ENCODE measurements at regions not wholly inside any gene's neighbourhood (a gene's known extent, or its start where the extent isn't known, plus 50 kb on each side); places are given as distances from the start of the nearest gene placed in this dataset.

DNA sequence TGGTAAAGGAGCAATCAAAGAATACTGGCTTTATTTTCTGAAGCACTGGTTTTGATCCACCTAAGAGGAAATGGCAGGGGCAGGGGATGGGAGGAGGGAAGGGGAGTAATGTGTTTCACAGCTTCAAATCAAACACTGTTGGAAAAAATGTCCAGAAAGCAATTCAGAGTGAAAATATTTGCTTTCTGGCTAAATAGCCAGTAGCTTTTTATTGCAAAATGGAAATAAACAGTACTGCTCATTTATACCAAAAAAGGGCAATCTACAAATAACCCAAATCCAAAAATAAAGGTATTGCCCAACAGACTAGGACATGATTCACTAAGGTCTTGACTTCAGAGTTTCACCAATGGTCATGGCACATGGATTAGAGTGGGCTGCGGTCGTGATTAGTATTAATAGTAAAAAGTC, 279.3 kb upstream of the THBS1 start:
- TF ChIP-seq NFATC4 (CRISPR knock-in tag; IDR thresholded peaks at IDR 0.05) (no peak), SMAD3 (CRISPR knock-in tag; IDR thresholded peaks at IDR 0.05; ENCODE audit: borderline replicate concordance) (no peak), NR1H2 (CRISPR knock-in tag; IDR thresholded peaks at IDR 0.05) (no peak), SOX15 (CRISPR knock-in tag; IDR thresholded peaks at IDR 0.05) (no peak), ZNF232 (CRISPR knock-in tag; IDR thresholded peaks at IDR 0.05) (no peak), NR3C1 (CRISPR knock-in tag; conservative IDR thresholded peaks at IDR 0.05; ENCODE audit: low read depth) (no peak), MYBL2 (CRISPR knock-in tag; IDR thresholded peaks at IDR 0.05) (no peak), HMGA2 (CRISPR knock-in tag; IDR thresholded peaks at IDR 0.05) (no peak), CREB1 (CRISPR knock-in tag; IDR thresholded peaks at IDR 0.05) (no peak), OVOL2 (CRISPR knock-in tag; IDR thresholded peaks at IDR 0.05; ENCODE audit: borderline replicate concordance) (no peak), NFE2L1 (CRISPR knock-in tag; IDR thresholded peaks at IDR 0.05) (no peak), ZNF416 (CRISPR knock-in tag; IDR thresholded peaks at IDR 0.05) (no peak), ZNF121 (CRISPR knock-in tag; IDR thresholded peaks at IDR 0.05) (no peak), SP1 (CRISPR knock-in tag; conservative IDR thresholded peaks at IDR 0.05) (no peak), CREM (CRISPR knock-in tag; IDR thresholded peaks at IDR 0.05) (no peak), CBFB (CRISPR knock-in tag; IDR thresholded peaks at IDR 0.05; ENCODE audit: low read depth) (no peak), TCF7 (CRISPR knock-in tag; IDR thresholded peaks at IDR 0.05; ENCODE audit: low read depth) (no peak), TP53 (CRISPR knock-in tag; IDR thresholded peaks at IDR 0.05) (no peak)
- TF ChIP-seq, protein P1, sequence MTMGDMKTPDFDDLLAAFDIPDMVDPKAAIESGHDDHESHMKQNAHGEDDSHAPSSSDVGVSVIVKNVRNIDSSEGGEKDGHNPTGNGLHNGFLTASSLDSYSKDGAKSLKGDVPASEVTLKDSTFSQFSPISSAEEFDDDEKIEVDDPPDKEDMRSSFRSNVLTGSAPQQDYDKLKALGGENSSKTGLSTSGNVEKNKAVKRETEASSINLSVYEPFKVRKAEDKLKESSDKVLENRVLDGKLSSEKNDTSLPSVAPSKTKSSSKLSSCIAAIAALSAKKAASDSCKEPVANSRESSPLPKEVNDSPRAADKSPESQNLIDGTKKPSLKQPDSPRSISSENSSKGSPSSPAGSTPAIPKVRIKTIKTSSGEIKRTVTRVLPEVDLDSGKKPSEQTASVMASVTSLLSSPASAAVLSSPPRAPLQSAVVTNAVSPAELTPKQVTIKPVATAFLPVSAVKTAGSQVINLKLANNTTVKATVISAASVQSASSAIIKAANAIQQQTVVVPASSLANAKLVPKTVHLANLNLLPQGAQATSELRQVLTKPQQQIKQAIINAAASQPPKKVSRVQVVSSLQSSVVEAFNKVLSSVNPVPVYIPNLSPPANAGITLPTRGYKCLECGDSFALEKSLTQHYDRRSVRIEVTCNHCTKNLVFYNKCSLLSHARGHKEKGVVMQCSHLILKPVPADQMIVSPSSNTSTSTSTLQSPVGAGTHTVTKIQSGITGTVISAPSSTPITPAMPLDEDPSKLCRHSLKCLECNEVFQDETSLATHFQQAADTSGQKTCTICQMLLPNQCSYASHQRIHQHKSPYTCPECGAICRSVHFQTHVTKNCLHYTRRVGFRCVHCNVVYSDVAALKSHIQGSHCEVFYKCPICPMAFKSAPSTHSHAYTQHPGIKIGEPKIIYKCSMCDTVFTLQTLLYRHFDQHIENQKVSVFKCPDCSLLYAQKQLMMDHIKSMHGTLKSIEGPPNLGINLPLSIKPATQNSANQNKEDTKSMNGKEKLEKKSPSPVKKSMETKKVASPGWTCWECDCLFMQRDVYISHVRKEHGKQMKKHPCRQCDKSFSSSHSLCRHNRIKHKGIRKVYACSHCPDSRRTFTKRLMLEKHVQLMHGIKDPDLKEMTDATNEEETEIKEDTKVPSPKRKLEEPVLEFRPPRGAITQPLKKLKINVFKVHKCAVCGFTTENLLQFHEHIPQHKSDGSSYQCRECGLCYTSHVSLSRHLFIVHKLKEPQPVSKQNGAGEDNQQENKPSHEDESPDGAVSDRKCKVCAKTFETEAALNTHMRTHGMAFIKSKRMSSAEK (CRISPR knock-in tag; IDR thresholded peaks at IDR 0.05; ENCODE audit: borderline replicate concordance) = no peak
- Mint-ChIP-seq H3K27me3 (ENCODE audit: low read depth) (no peaks in the 10 kb centered on the region), H3K4me1 (peaks cover 2% of the 10 kb centered on the region; the same call in 1 of the 2 replicates), H3K36me3 (no peaks in the 10 kb centered on the region), H3K27ac (no peak overlapping the region), H3K4me3 (no peak overlapping the region), H3K9me3 (peaks cover under 1% of the 10 kb centered on the region)
- DNase-seq (ENCODE audit: low spot score) (no peak), ATAC-seq (no peak)
- CTCF ChIA-PET = no interaction called here
- POLR2A ChIA-PET = no interaction called here

DNA sequence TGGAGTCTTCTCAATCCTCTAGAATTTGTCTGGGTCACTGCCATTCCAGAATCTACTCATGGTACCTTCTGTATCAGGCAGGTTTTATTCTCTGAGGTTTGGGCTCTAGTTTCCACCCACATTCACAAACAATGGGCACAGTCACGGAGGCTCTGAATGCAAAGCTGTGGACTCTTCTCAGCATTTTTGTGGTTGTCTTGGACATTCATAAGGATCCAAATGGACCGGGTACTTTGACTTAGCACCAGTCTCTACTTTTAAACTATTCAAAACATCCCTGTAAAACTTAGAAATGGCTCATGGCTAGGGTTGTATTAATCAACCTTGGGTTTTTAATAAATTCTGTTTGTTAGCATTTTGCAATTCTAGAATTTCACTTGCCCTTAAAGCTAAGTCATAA, 277.9 kb upstream of the THBS1 start:
- no peak overlapping the region for H3K27ac Mint-ChIP-seq
- CTCF ChIA-PET = interaction anchor here (1.6 kb wide), 1 partner anchor 278 kb away, joined by 3 read pairs; the partner anchor contains the start of gene THBS1
- no peak overlapping the region for H3K4me3 Mint-ChIP-seq
- POLR2A ChIA-PET = no interaction called here
- ATAC-seq (no peak), DNase-seq (ENCODE audit: low spot score) (no peak)
- H3K9me3 Mint-ChIP-seq = peaks cover 8% of the 10 kb centered on the region
- no peaks in the 10 kb centered on the region for H3K27me3 Mint-ChIP-seq (ENCODE audit: low read depth)
- H3K36me3 Mint-ChIP-seq = no peaks in the 10 kb centered on the region
- peaks cover 2% of the 10 kb centered on the region; the same call in 1 of the 2 replicates for H3K4me1 Mint-ChIP-seq
- TF ChIP-seq, protein P2, sequence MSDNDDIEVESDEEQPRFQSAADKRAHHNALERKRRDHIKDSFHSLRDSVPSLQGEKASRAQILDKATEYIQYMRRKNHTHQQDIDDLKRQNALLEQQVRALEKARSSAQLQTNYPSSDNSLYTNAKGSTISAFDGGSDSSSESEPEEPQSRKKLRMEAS (CRISPR knock-in tag; IDR thresholded peaks at IDR 0.05) = no peak
- TF ChIP-seq, protein P3, sequence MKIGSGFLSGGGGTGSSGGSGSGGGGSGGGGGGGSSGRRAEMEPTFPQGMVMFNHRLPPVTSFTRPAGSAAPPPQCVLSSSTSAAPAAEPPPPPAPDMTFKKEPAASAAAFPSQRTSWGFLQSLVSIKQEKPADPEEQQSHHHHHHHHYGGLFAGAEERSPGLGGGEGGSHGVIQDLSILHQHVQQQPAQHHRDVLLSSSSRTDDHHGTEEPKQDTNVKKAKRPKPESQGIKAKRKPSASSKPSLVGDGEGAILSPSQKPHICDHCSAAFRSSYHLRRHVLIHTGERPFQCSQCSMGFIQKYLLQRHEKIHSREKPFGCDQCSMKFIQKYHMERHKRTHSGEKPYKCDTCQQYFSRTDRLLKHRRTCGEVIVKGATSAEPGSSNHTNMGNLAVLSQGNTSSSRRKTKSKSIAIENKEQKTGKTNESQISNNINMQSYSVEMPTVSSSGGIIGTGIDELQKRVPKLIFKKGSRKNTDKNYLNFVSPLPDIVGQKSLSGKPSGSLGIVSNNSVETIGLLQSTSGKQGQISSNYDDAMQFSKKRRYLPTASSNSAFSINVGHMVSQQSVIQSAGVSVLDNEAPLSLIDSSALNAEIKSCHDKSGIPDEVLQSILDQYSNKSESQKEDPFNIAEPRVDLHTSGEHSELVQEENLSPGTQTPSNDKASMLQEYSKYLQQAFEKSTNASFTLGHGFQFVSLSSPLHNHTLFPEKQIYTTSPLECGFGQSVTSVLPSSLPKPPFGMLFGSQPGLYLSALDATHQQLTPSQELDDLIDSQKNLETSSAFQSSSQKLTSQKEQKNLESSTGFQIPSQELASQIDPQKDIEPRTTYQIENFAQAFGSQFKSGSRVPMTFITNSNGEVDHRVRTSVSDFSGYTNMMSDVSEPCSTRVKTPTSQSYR (CRISPR knock-in tag; IDR thresholded peaks at IDR 0.05) = no peak
- TF ChIP-seq, protein P4, sequence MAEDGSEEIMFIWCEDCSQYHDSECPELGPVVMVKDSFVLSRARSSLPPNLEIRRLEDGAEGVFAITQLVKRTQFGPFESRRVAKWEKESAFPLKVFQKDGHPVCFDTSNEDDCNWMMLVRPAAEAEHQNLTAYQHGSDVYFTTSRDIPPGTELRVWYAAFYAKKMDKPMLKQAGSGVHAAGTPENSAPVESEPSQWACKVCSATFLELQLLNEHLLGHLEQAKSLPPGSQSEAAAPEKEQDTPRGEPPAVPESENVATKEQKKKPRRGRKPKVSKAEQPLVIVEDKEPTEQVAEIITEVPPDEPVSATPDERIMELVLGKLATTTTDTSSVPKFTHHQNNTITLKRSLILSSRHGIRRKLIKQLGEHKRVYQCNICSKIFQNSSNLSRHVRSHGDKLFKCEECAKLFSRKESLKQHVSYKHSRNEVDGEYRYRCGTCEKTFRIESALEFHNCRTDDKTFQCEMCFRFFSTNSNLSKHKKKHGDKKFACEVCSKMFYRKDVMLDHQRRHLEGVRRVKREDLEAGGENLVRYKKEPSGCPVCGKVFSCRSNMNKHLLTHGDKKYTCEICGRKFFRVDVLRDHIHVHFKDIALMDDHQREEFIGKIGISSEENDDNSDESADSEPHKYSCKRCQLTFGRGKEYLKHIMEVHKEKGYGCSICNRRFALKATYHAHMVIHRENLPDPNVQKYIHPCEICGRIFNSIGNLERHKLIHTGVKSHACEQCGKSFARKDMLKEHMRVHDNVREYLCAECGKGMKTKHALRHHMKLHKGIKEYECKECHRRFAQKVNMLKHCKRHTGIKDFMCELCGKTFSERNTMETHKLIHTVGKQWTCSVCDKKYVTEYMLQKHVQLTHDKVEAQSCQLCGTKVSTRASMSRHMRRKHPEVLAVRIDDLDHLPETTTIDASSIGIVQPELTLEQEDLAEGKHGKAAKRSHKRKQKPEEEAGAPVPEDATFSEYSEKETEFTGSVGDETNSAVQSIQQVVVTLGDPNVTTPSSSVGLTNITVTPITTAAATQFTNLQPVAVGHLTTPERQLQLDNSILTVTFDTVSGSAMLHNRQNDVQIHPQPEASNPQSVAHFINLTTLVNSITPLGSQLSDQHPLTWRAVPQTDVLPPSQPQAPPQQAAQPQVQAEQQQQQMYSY (CRISPR knock-in tag; IDR thresholded peaks at IDR 0.05) = no peak
- TF ChIP-seq, protein P5, sequence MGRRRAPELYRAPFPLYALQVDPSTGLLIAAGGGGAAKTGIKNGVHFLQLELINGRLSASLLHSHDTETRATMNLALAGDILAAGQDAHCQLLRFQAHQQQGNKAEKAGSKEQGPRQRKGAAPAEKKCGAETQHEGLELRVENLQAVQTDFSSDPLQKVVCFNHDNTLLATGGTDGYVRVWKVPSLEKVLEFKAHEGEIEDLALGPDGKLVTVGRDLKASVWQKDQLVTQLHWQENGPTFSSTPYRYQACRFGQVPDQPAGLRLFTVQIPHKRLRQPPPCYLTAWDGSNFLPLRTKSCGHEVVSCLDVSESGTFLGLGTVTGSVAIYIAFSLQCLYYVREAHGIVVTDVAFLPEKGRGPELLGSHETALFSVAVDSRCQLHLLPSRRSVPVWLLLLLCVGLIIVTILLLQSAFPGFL (CRISPR knock-in tag; IDR thresholded peaks at IDR 0.05; ENCODE audit: borderline replicate concordance) = no peak
- TF ChIP-seq TEAD1 (CRISPR knock-in tag; IDR thresholded peaks at IDR 0.05) (no peak), ZNF263 (CRISPR knock-in tag; IDR thresholded peaks at IDR 0.05; ENCODE audit: low read depth) (no peak), ESRRA (CRISPR knock-in tag; IDR thresholded peaks at IDR 0.05; ENCODE audit: borderline replicate concordance) (no peak), ELF4 (CRISPR knock-in tag; IDR thresholded peaks at IDR 0.05; ENCODE audit: low read depth) (no peak)
